Thyroid gland (tissue), 4 donors: ENCODE measurements at regions not wholly inside any gene's neighbourhood (a gene's known extent, or its start where the extent isn't known, plus 50 kb on each side); places are given as distances from the start of the nearest gene placed in this dataset.

ENCODE experiments used
- CTCF ChIP-seq, 6 experiments: fragments of 200-600 bp in 3 of 6; fragments of 450-650 bp in 3 of 6; sonication (generic) in 3 of 6; IDR thresholded peaks; one replicate each; pipeline ENCODE4 v1.5.1; 2016 to 2019; ENCODE audit warnings: antibody characterized with exemption in 6 of 6, mild to moderate bottlenecking in 2 of 6, inconsistent platforms in 1 of 6, moderate library complexity in 1 of 6
- POLR2A ChIP-seq, 2 donors: fragments of 450-650 bp; IDR thresholded peaks; one replicate each; pipeline ENCODE4 v1.6.1; 2017; ENCODE audit warnings: antibody characterized with exemption in 2 of 2, mild to moderate bottlenecking in 2 of 2, moderate library complexity in 1 of 2

- TF ChIP-seq CTCF (IDR thresholded peaks at IDR 0.05) = no peak
- TF ChIP-seq POLR2A (IDR thresholded peaks at IDR 0.05) = no peak
Measured at GRCh38 chr15:88377509-88377908, 89.7 kb downstream of the MRPL46 start.
